ELR (cell line): ENCODE measurements at regions not wholly inside any gene's neighbourhood (a gene's known extent, or its start where the extent isn't known, plus 50 kb on each side); places are given as distances from the start of the nearest gene placed in this dataset.
A peak's percentile ranks its signal among the peaks of the same experiment; 100 is the strongest.

Source experiments
- DNase-seq: peaks from one replicate; pipeline ENCODE4 v3.0.0-alpha.2; 2015; ENCODE audit warnings: low read depth

DNA sequence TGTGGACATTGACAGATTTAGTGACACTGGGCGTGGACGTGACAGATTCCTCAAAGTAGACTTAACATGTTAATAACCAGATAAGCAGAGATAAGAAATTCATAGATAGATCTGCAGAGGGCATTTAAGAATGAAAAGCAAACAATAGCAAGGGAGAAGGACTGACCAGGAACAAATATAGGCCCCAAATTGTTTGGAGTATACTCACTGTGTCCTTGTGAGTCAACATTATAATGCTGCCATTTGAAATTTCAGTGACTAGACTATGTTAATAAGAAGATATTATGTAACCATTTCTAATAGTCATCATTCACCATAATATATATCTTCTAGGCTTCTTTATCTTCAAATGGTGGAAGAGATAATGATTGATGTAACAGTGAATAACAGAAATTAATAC lies 78.1 kb upstream of the SLC38A11 start:
- DNase-seq: no peak

DNA sequence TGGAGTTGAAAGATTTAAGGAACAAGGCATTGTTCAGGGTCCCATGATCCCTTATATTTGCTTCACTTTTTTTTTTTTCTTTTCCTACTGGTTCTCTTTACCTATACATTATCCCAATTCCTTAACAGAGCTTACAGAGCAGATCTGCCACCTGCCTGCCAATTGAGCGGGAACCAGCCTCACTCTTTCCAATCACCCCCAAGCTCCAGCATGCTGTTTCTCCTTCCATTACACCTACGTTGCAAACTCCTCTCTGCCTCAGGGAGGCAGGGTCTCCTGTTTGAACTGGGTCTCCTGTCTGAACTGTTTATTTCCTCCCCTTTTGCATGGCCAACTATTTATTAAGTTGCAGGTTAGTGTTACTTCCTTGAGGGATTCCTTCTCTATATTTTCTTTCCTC lies 77.2 kb upstream of the SLC38A11 start:
- DNase-seq: no peak

DNA sequence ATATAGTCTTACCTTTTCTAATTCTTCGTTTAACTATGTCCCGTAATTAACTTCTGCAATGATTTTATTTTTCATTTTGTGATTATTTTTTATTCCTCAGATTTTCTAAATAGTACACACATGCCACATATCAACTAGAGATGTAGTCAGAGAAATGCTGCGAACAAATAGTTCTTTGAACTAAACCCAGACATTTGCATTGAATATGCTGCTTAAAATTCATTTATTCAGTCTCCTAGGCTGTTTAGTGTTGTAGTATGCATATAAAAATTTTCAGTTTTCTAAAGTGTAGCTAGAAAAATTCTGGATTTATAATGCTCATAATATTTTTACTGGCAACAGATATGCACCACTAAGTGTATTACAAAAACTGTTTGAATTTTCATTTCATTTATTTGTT lies 68.9 kb upstream of the SLC38A11 start:
- DNase-seq: no peak

DNA sequence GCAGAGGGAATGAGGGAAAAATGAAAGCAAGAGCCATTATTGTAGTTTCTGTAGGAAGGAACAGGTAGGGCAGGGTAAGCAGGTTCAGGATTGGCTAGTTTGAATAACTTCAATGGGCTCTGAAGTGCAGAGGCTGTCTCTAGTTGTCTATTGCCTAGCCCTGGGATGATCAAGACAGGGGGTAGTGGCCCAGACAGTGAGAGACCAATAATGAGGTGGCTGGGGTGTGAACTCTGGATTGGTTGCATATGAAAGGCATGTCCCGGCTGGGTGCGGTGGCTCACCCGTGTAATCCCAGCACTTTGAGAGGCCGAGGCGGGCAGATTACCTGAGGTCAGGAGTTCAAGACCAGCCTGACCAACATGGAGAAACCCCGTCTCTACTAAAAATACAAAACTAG lies 67.5 kb upstream of the SLC38A11 start:
- no peak for DNase-seq

DNA sequence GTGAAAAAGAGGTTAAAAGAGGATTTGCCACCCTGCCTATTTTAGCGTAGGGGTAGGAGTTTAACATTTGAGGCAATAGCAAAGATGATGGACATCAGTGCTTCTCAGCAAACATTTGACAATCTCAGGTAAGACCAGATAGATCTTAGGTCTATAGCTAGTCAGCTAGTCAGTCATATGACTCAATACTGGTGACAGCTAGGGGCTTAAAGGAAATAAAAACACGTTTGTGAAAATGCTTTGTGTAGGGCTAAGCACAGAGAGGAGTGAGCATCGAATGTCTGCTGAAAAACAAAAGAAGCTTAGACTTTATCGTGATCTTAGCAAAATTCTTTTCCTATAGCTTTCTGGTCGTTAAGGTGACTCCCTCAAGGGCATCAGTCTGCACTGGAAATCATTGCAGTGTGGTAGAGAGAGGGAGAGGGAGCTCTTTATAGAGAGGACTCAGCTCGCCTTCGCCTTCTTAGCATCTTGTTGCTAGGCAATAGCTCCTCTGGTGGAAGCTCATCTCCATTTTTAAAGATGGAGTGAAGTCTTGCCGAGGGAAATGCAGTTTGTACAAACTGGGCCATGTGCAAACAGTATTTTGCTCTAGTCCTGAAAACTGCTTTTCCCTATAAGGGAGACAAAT lies 62.8 kb upstream of the SLC38A11 start:
- peak; percentile 9 for DNase-seq

DNA sequence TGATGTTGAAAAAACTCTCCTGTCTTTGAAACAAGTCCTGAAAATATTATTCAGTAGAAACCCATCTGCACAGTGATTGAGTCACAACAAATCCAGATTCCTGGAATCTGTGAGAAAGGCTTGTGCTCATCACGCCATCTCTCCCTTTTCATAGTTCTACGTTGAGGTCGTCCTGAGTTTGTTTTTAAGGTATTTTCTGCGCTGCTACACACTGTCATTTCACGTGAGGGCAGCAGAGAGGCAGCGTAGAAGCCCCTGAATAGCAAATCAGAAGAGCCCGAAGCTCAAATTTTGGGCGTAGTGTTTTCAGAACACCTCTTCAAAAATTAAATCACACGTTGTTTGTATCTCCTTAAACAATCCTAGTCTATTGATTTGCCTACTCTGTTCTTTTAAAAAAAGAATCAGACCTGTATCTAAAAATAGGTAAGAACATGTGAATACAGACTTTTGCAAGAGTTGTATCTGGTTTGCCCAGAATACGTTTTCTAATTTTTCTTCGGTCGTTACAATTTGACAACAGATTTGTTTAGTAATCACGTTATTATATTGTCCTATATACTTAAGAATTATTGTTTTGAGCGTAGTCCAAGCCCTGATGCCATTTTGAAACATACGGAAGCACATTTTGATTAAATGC lies 61.6 kb upstream of the SLC38A11 start:
- DNase-seq: peak; percentile 67

DNA sequence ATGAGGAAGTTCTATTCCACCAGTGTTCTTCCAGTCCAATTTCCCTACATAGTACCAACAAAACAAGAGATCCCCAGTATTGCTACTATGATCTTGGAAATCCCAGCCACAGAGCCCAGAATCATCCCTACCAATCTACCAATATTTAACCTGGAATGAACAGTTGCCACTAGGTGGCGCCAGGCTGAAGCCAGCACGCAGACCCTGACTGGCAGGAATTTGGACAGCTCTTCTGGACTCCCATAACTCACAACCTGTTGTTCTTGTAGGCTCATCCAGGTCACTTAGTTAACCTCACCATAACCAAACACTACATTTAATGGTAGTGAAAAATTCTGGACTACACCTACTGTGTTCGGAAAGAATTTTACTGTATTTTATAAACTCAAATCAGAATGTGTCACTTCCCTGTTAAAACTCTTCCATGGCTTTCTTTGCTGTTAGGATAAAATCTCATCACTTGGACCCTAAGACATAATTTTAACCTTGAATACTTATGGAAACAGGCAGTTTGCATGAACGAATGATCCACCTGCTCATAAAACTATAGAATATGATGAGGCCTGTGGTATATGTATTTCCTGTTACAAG lies 59.8 kb upstream of the SLC38A11 start:
- DNase-seq: peak; percentile 77

DNA sequence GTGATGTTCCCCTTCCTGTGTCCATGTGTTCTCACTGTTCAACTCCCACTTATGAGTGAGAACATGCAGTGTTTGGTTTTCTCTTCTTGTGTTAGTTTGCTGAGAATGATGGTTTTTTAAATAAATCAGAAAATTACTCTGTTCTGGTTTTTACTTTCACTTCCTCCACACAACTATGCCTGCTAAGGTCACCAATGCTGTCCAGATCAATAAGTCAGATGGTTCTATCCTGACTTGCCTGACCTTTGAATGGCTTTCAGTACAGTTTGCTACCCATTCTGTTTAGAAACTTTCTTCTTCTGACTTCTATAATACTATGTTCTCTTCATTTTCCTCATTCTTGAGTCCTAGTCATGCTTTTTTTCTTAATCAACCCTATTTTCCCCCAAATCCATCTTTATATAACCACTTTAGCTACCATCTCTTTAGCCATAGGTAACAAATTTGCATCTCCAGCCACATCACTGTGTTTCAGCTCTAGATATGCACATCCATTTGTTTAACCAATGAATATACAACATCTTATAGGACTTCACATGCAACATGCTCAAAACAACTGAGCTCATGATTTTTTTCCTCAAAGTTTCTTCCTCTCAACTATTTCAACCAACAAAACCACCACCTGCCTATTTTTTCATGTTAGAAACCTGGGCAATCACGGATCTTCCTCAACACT lies 58.8 kb upstream of the SLC38A11 start:
- no peak for DNase-seq

DNA sequence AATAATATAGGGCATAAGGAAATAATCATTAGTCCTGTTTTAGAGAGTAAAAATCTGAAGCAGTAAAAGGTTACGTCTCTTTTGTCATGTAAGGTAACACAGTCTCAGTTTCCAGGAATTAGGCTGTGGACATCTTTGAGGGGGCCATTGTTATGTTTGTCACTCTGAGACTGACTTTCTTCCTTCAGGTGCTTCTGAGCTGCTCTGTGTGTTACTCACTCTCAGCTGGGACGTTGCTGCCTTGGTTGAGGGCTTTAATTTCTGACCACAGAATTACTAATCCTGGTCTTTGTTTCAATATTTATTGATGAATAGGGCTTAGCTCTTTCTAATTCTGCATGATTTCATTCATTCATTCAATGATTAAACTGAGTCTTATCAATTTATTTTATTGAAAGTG lies 55.9 kb upstream of the SLC38A11 start:
- no peak for DNase-seq

DNA sequence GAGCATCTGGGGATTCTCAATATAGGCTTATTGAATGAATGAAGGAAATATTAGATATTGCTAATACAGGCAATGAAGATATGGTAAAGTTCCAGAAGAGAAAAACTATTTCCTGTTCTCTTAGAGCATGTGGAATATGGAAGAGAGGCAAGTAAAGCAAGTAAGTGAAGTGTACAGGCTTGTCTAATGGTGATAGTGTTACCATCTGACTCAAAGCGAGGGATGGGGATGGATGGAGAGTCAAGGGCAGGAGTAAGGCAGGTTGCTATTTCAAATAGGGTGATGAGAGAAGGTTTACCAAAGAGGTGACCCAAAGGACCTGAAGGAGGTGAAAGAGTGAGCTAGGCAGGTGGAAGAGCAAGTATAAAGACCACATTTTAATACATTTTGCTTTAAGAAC lies 55.2 kb upstream of the SLC38A11 start:
- no peak for DNase-seq

DNA sequence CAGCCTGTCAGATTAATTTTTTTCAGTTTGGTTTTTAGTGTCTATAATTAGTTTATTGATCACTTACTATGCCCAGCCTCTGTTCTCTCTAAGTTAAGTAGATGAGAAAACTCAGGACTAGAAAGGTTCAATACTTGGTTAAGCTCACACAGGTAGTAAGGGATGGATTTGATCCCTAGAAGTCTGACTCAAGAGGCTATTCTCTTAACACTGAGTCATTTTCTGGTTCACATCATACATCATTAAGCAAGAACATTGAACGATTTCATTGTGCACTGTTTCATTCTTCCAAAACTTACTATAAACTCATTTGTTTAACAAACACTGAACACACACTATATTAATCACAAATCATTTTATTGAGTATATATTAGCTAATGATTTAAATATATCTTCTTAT lies 54.1 kb upstream of the SLC38A11 start:
- DNase-seq: peak; percentile 19

DNA sequence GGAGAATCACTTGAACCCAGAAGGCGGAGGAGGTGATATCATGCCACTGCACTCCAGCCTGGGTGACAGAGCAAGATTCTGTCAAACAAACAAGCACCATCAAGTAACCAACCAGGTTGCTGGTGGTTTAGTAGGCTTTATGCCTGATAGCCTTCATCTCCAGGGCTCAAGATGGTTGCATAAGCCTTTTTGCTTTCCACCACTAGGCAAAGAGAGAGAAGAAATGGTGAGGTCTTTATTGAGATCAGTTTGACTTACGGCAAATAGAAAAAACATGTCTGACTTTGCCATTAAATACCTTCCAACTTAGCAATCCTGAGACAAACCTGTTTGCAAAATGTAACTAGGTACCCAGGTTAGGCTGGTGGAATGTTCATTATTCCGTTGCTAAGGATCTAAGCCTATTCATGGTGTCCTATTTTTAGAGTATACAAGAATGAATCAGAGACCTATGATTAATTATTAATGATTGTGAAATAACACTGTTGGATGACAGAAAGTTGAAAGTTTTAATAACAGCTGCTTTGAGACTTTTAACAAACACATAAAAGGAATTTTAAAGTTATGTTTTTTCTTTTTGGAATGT lies 53.5 kb upstream of the SLC38A11 start:
- no peak for DNase-seq

DNA sequence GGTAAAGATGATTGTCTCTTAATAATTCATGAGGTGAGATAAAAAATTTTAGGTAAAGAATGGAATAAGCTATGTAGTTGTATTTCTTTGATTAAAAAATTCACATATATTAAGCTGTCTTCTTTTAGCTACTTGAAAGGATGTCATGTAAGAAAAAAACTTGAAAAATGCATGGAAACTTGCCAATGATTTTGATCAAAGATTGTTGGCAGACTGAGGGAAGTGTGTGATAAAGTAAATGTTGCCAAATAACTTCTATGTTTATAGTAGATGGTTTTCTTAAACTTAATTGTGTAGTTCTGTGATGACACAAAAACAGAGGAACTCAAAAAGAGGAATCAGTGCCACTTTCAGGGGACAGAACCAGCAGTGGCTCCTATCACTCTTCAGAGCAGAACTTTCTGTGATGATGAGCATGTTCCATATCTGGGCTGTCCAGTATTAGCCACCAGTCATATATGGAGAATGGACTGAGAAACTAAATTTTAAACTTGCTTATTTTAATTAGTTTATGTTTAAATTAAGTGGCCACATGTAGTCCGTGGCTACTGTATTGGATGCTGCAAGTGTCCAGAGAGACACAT lies 51.9 kb upstream of the SLC38A11 start:
- DNase-seq: no peak
